Cardiac muscle cell (in vitro differentiated cells and primary cell): ENCODE measurements at regions not wholly inside any gene's neighbourhood (a gene's known extent, or its start where the extent isn't known, plus 50 kb on each side); places are given as distances from the start of the nearest gene placed in this dataset.
"Not testable (repeated sequence)": the region's sequence is repeated elsewhere in the genome, so short reads cannot be mapped to it uniquely, and the experiment has no call there.

Source experiments
- DNase-seq, 2 donors: peaks; one replicate each; pipeline versions ENCODE4 v3.0.0 to v3.0.0-alpha.2; 2010 to 2017; ENCODE audit warnings: low read depth in 1 of 2, low spot score in 1 of 2
- H3K27ac ChIP-seq: fragments of 200-600 bp; sonication (generic); 2 replicates; pipeline ENCODE4 v1.5.1; 2016
- H3K27me3 ChIP-seq: fragments of 200-600 bp; sonication (generic); 2 replicates; pipeline ENCODE4 v1.6.0; 2016; ENCODE audit warnings: control low read depth
- H3K36me3 ChIP-seq: fragments of 200-600 bp; sonication (generic); 2 replicates; pipeline ENCODE4 v1.5.1; 2016; ENCODE audit warnings: control low read depth
- H3K4me1 ChIP-seq: fragments of 200-600 bp; sonication (generic); 2 replicates; pipeline ENCODE4 v1.8.1; 2017; ENCODE audit warnings: low read depth, mild to moderate bottlenecking, mixed run types
- H3K4me3 ChIP-seq: fragments of 200-600 bp; sonication (generic); 2 replicates; pipeline ENCODE4 v1.5.1; 2016; ENCODE audit warnings: mild to moderate bottlenecking
- H3K9me3 ChIP-seq: fragments of 200-600 bp; sonication (generic); 2 replicates; pipeline ENCODE4 v1.5.1; 2017; ENCODE audit warnings: low read depth, mild to moderate bottlenecking, control low read depth
- TF ChIP-seq, protein P1 (sequence below): IDR thresholded peaks from 2 replicates; pipeline ENCODE4 v1.5.1; 2012; ENCODE audit warnings: low read depth, mild to moderate bottlenecking, low read length

DNA sequence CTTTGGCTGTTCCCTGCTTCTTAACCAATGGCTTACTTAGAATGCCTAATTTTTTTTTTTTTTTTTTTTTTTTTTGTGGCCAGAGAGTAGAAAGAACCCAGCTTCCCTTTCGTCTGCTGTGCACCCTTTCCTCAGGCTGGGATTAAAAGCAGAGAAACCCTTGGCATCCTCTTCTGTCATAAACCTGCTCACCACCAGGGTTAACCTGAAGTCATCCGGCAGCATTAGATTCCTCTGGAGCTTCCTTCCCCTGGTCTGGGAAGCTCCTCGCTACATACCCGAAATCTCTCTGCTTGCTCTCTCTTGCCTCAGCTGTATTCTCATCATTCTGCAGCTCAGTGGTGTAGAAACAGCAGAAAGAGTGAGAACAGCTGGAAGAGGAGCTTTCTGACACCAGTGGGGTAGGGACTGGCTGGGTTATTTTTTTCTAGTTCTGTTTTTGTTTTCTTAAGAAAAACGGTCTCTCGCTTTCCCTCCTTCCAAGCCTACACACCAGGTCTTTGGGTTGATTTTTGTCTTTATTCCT, 339.0 kb upstream of the MEIS1 start:
- Histone ChIP-seq H3K4me1 (no peaks in the 10 kb centered on the region), H3K27ac (no peak overlapping the region), H3K4me3 (no peak overlapping the region), H3K27me3 (no peaks in the 10 kb centered on the region), H3K36me3 (no peaks in the 10 kb centered on the region), H3K9me3 (no peaks in the 10 kb centered on the region)
- no peak for DNase-seq
- TF ChIP-seq, protein P1, sequence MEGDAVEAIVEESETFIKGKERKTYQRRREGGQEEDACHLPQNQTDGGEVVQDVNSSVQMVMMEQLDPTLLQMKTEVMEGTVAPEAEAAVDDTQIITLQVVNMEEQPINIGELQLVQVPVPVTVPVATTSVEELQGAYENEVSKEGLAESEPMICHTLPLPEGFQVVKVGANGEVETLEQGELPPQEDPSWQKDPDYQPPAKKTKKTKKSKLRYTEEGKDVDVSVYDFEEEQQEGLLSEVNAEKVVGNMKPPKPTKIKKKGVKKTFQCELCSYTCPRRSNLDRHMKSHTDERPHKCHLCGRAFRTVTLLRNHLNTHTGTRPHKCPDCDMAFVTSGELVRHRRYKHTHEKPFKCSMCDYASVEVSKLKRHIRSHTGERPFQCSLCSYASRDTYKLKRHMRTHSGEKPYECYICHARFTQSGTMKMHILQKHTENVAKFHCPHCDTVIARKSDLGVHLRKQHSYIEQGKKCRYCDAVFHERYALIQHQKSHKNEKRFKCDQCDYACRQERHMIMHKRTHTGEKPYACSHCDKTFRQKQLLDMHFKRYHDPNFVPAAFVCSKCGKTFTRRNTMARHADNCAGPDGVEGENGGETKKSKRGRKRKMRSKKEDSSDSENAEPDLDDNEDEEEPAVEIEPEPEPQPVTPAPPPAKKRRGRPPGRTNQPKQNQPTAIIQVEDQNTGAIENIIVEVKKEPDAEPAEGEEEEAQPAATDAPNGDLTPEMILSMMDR: no peak

DNA sequence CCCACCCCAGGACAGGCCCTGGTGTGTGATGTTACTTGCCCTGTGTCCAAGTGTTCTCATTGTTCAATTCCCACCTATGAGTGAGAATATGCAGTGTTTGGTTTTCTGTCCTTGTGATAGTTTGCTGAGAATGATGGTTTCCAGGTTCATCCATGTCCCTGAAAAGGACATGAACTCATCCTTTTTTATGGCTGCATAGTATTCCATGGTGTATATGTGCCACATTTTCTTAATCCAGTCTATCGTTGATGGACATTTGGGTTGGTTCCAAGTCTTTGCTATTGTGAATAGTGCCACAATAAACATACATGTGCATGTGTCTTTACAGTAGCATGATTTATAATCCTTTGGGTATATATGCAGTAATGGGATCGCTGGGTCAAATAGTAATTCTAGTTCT, 340.2 kb upstream of the MEIS1 start:
- not testable (repeated sequence) for DNase-seq, H3K27ac ChIP-seq

DNA sequence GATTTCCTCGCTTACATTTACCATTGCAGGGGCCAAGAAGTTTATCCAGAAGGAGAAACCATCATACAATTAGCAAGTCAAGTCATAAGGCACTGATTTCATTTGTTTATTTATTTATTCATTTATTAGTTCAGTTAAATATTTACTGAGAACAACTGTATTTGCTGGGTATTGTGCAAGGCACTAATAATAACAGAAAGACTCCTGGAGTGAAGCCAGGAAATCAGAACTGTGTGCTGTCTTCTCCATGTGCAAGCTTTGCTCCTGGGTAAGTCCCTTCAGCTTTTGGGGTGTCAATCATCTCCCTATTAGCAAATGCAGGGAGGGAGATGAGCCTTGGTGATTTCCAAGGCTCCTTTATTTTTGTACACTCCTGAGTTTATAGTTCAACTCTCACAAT, 341.6 kb upstream of the MEIS1 start:
- Histone ChIP-seq H3K4me1 (no peaks in the 10 kb centered on the region), H3K27me3 (no peaks in the 10 kb centered on the region), H3K4me3 (no peak overlapping the region), H3K27ac (no peak overlapping the region), H3K9me3 (no peaks in the 10 kb centered on the region), H3K36me3 (no peaks in the 10 kb centered on the region)
- DNase-seq: no peak
- TF ChIP-seq, protein P1: no peak

More for the DNA sequence above, 340.2 kb upstream of the MEIS1 start:
- not testable (repeated sequence) for H3K4me1 ChIP-seq, H3K27me3 ChIP-seq, H3K36me3 ChIP-seq, H3K9me3 ChIP-seq, H3K4me3 ChIP-seq

DNA sequence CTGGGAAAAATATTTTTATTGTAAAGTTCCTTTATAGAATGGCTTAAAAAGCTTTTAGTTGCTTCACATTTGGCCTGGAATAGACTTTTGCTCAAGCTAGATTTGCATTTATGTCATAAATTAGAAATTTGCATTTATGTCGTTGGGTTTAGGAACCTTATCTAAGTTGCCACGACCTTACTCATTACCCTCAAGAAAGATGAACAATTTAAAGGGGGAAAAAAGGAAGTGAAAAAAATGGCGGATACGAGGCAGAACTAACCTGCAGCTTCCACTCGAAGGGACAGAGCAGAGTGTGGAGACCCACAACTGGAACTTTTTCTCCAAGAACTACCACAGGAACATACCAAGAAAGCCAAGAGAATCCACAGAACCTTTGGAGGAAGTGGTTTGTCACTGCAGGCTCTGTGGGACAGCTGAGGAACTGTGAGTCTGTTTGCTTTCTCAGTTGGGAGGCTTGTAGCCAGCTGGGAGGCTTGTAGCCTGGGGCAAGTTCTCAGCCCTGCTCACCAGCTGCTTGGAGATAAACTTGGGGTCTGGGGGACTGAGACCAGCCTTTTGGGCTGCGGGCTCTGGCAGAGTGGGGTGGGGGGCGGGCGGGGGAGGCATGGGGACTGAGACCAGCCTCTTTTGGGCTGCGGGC, 349.9 kb upstream of the MEIS1 start:
- Histone ChIP-seq H3K4me3 (no peak overlapping the region), H3K4me1 (no peaks in the 10 kb centered on the region), H3K9me3 (no peaks in the 10 kb centered on the region), H3K36me3 (no peaks in the 10 kb centered on the region), H3K27ac (no peak overlapping the region), H3K27me3 (no peaks in the 10 kb centered on the region)
- TF ChIP-seq, protein P1: no peak
- DNase-seq: no peak

DNA sequence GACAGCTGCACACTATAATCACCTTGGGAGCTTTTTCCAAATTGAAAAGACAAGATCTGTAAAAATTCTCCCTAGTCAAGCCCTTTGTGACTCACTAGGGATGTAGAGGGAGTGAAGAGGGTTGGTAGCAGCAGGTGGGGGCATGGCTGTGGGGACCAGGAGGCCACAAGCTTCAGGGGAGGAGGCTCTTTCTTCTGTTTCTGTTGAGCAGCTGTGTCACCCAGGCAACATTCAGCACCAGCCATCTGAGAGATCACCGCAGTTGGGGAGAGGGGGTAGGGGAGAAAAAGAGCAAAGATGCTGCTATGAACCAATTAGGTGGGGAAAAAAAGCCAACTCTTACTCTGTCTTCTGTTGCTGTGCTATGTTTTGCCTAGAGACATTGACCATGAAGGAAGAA, 352.3 kb upstream of the MEIS1 start:
- Histone ChIP-seq H3K9me3 (no peaks in the 10 kb centered on the region), H3K27me3 (no peaks in the 10 kb centered on the region), H3K27ac (no peak overlapping the region), H3K36me3 (no peaks in the 10 kb centered on the region), H3K4me1 (no peaks in the 10 kb centered on the region), H3K4me3 (no peak overlapping the region)
- DNase-seq: no peak
- TF ChIP-seq, protein P1: no peak

DNA sequence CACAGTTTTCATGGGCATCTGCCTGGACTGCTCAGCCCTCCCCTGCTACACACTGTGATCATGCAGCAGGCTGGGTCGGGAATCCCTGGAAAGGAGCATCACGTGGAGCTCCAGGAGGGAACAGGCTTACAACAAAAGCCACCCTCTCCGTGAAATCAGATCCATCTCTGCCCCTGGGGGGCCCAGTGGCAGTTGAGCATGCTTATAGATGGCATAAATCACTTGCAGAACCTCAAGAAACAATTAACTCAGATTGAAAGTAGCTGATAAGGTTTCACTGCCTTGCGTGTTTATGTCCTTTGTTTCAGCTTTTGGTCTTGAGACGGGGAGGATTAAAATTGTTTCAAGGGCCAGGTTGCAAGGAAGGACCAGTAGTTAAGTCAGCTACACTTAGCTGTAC, 354.8 kb upstream of the MEIS1 start:
- Histone ChIP-seq H3K27ac (no peak overlapping the region), H3K4me3 (no peak overlapping the region), H3K4me1 (no peaks in the 10 kb centered on the region), H3K27me3 (no peaks in the 10 kb centered on the region), H3K36me3 (no peaks in the 10 kb centered on the region), H3K9me3 (no peaks in the 10 kb centered on the region)
- no peak for DNase-seq
- TF ChIP-seq, protein P1: no peak
